ENCODE measurements at regions not wholly inside any gene's neighbourhood (a gene's known extent, or its start where the extent isn't known, plus 50 kb on each side); places are given as distances from the start of the nearest gene placed in this dataset.

DNA sequence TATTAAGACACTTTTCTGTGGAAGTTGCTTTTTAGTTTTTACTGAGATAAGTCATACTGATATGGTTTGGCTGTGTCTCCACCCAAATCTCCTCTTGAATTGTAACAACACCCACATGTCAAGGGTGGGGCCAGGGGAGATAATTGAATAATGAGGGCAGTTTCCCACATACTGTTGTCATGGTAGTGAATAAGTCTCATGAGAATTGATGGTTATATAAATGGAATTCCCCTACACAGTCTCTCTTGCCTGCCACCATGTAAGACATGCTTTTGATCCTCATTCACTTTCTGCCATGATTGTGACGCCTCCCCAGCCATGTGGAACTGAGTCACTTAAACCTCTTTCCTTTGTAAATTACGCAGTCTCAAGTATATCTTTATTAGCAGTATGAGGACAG is 1340.4 kb downstream of the SLITRK5 start (continued):
- no peak for TF ChIP-seq CTCF (conservative IDR thresholded peaks at IDR 0.05; ENCODE audit: low read depth in 2 of 2)

- H3K4me2 ChIP-seq = no peak overlapping the region
- H3K27ac ChIP-seq (ENCODE audit: low read depth) = no peak overlapping the region
- no peaks in the 10 kb centered on the region for H3K36me3 ChIP-seq (ENCODE audit: insufficient read depth)
- H4K20me1 ChIP-seq (replicated peaks; ENCODE audit: insufficient read depth) = no peaks in the 10 kb centered on the region
- ATAC-seq (no peak), DNase-seq (ENCODE audit: low spot score) (no peak)
- no peaks in the 10 kb centered on the region for H3K4me1 Mint-ChIP-seq
- no peak overlapping the region for H3K4me3 Mint-ChIP-seq
- no peak overlapping the region for H3K4me3 ChIP-seq
- peaks cover 6% of the 10 kb centered on the region; the same call in 1 of the 2 replicates for H3K9me2 ChIP-seq (ENCODE audit: insufficient read depth)
- H3K27me3 Mint-ChIP-seq (ENCODE audit: insufficient read depth, low read depth, poor library complexity) = peaks cover 1% of the 10 kb centered on the region
- no peaks in the 10 kb centered on the region for H3F3A ChIP-seq (replicated peaks; ENCODE audit: low read depth)
- no peaks in the 10 kb centered on the region for H3K27me3 ChIP-seq (ENCODE audit: insufficient read depth)
- no peaks in the 10 kb centered on the region for H3K79me2 ChIP-seq (replicated peaks; ENCODE audit: insufficient read depth)
- peaks cover 6% of the 10 kb centered on the region; the same call in 2 of the 3 replicates for H3K36me3 Mint-ChIP-seq (ENCODE audit: low read depth)
- H2AFZ ChIP-seq = no peak overlapping the region
- no peaks in the 10 kb centered on the region for H3K4me1 ChIP-seq (ENCODE audit: insufficient read depth)
- no peak overlapping the region for H3K27ac Mint-ChIP-seq
- H3K9me3 Mint-ChIP-seq = peaks cover 7% of the 10 kb centered on the region; the same call in 2 of the 3 replicates
- TF ChIP-seq, protein P1, sequence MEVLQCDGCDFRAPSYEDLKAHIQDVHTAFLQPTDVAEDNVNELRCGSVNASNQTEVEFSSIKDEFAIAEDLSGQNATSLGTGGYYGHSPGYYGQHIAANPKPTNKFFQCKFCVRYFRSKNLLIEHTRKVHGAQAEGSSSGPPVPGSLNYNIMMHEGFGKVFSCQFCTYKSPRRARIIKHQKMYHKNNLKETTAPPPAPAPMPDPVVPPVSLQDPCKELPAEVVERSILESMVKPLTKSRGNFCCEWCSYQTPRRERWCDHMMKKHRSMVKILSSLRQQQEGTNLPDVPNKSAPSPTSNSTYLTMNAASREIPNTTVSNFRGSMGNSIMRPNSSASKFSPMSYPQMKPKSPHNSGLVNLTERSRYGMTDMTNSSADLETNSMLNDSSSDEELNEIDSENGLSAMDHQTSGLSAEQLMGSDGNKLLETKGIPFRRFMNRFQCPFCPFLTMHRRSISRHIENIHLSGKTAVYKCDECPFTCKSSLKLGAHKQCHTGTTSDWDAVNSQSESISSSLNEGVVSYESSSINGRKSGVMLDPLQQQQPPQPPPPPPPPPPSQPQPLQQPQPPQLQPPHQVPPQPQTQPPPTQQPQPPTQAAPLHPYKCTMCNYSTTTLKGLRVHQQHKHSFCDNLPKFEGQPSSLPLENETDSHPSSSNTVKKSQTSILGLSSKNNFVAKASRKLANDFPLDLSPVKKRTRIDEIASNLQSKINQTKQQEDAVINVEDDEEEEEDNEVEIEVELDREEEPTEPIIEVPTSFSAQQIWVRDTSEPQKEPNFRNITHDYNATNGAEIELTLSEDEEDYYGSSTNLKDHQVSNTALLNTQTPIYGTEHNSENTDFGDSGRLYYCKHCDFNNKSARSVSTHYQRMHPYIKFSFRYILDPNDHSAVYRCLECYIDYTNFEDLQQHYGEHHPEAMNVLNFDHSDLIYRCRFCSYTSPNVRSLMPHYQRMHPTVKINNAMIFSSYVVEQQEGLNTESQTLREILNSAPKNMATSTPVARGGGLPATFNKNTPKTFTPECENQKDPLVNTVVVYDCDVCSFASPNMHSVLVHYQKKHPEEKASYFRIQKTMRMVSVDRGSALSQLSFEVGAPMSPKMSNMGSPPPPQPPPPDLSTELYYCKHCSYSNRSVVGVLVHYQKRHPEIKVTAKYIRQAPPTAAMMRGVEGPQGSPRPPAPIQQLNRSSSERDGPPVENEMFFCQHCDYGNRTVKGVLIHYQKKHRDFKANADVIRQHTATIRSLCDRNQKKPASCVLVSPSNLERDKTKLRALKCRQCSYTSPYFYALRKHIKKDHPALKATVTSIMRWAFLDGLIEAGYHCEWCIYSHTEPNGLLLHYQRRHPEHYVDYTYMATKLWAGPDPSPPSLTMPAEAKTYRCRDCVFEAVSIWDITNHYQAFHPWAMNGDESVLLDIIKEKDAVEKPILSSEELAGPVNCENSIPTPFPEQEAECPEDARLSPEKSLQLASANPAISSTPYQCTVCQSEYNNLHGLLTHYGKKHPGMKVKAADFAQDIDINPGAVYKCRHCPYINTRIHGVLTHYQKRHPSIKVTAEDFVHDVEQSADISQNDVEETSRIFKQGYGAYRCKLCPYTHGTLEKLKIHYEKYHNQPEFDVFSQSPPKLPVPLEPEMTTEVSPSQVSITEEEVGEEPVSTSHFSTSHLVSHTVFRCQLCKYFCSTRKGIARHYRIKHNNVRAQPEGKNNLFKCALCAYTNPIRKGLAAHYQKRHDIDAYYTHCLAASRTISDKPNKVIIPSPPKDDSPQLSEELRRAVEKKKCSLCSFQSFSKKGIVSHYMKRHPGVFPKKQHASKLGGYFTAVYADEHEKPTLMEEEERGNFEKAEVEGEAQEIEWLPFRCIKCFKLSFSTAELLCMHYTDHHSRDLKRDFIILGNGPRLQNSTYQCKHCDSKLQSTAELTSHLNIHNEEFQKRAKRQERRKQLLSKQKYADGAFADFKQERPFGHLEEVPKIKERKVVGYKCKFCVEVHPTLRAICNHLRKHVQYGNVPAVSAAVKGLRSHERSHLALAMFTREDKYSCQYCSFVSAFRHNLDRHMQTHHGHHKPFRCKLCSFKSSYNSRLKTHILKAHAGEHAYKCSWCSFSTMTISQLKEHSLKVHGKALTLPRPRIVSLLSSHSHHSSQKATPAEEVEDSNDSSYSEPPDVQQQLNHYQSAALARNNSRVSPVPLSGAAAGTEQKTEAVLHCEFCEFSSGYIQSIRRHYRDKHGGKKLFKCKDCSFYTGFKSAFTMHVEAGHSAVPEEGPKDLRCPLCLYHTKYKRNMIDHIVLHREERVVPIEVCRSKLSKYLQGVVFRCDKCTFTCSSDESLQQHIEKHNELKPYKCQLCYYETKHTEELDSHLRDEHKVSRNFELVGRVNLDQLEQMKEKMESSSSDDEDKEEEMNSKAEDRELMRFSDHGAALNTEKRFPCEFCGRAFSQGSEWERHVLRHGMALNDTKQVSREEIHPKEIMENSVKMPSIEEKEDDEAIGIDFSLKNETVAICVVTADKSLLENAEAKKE (CRISPR knock-in tag; IDR thresholded peaks at IDR 0.05) = no peak
- no peak for TF ChIP-seq EZH2 (IDR thresholded peaks at IDR 0.05; ENCODE audit: low read depth, unreplicated experiment)
- TF ChIP-seq POLR2AphosphoS5 (IDR thresholded peaks at IDR 0.05; ENCODE audit: low read depth) = no peak
- no peak for TF ChIP-seq JUNB (IDR thresholded peaks at IDR 0.05; ENCODE audit: unreplicated experiment)
- no peak for TF ChIP-seq NANOG (IDR thresholded peaks at IDR 0.05; ENCODE audit: borderline replicate concordance)
- no peak for TF ChIP-seq ZNF331 (CRISPR knock-in tag; IDR thresholded peaks at IDR 0.05; ENCODE audit: low read depth)
- no peak for TF ChIP-seq ETS1 (IDR thresholded peaks at IDR 0.05)
- no peak for TF ChIP-seq ZNF114 (CRISPR knock-in tag; IDR thresholded peaks at IDR 0.05)
- TF ChIP-seq, protein P2, sequence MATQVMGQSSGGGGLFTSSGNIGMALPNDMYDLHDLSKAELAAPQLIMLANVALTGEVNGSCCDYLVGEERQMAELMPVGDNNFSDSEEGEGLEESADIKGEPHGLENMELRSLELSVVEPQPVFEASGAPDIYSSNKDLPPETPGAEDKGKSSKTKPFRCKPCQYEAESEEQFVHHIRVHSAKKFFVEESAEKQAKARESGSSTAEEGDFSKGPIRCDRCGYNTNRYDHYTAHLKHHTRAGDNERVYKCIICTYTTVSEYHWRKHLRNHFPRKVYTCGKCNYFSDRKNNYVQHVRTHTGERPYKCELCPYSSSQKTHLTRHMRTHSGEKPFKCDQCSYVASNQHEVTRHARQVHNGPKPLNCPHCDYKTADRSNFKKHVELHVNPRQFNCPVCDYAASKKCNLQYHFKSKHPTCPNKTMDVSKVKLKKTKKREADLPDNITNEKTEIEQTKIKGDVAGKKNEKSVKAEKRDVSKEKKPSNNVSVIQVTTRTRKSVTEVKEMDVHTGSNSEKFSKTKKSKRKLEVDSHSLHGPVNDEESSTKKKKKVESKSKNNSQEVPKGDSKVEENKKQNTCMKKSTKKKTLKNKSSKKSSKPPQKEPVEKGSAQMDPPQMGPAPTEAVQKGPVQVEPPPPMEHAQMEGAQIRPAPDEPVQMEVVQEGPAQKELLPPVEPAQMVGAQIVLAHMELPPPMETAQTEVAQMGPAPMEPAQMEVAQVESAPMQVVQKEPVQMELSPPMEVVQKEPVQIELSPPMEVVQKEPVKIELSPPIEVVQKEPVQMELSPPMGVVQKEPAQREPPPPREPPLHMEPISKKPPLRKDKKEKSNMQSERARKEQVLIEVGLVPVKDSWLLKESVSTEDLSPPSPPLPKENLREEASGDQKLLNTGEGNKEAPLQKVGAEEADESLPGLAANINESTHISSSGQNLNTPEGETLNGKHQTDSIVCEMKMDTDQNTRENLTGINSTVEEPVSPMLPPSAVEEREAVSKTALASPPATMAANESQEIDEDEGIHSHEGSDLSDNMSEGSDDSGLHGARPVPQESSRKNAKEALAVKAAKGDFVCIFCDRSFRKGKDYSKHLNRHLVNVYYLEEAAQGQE (IDR thresholded peaks at IDR 0.05; ENCODE audit: unreplicated experiment) = no peak
- TF ChIP-seq EZH2phosphoT487 (IDR thresholded peaks at IDR 0.05; ENCODE audit: unreplicated experiment) = no peak
These were observed 1356.6 kb downstream of the SLITRK5 start for GRCh38 chr13:89027694-89028306.

All from GM23338 (cell line).